HG02763 (cell line): ENCODE measurements at regions not wholly inside any gene's neighbourhood (a gene's known extent, or its start where the extent isn't known, plus 50 kb on each side); places are given as distances from the start of the nearest gene placed in this dataset.

Source experiments
- ATAC-seq: cut with Tn5 transposase; IDR thresholded peaks from one replicate; pipeline ENCODE4 v1.9.1; 2021; ENCODE audit warnings: mild to moderate bottlenecking, moderate library complexity; ENCODE audit not compliant: unreplicated experiment

GRCh38 chr7:116310141-116310540 lies 99.8 kb downstream of the TES start:
- no peak for ATAC-seq

- ATAC-seq = no peak
Measured at GRCh38 chr7:116311259-116311658, 100.9 kb downstream of the TES start.

GRCh38 chr7:116311816-116312471 lies 101.6 kb downstream of the TES start:
- ATAC-seq = no peak

- no peak for ATAC-seq
Measured at GRCh38 chr7:116315293-116315692, 105.0 kb downstream of the TES start.

DNA sequence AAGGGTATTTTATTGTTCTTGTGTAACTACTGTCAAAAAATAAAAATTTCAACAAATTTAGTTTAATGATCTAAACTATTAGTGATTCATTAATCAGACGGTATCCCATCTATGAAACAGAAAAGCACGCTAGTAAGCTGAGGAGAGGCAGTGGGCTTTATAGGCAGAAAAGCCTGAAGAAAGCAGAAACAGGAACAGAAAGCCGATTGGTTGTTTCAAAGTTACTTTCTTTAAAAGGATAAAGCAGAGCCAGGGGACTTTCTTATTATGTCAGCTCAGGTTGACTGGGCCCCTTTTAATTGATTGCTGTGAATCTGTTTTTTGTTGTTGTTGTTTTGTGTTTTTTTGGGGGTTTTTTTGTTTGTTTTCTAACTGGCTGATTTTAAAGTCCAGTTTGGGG lies 105.5 kb downstream of the TES start:
- ATAC-seq = no peak

DNA sequence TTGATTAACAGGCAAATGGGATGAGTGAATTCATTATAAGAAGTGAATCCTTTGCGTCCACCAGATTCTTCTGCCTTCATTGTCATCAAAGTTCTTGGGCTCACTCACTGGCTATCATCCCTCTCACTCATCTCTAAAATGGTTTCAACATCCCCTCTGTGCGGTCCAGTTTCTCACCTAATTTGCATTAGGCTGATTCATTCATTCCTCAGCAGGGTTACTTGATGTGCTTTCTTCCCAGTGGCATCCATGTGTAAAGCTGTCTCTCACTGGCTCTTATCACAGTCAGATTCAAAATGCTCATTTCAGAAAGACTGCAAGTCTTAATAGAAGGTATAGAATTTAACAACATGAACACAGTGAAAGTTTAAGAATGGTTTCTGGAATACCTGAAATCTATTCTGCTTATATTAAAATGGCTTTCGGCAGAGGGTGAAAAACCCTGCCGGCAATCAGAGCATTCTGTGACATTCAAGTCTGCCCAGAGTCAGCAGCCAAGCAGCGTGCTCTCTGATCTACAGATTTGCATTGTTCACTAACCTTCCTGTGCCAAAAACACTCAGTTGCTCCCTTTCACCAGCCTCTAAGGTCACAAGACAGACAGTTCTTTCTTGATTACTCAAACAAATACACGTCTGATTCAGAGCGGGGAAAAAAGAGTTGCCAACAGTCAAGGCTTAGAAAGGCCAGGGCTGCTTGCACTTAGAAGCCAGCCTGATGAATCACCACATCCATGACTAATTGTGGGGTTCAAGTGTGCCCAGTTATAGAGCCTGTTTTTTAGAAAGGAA lies 106.7 kb downstream of the TES start:
- ATAC-seq = peak; percentile 85

DNA sequence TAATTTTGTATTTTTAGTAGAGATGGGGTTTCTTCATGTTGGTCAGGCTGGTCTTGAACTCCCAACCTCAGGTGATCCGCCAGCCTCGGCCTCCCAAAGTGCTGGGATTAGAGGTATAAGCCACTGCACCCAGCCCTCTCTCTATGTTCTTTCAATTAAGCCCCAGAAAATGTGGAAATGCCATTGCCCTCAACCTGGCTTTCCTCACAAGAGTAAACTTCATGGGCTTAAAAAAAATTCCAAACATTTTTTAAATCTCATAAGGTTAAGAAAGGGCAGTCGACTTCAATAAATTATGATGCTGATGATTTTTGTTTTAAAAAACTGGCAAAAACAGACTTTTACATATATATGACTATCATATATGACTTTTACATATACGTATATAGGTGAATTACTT lies 107.6 kb downstream of the TES start:
- ATAC-seq = no peak

GRCh38 chr7:116322541-116322940 lies 112.2 kb downstream of the TES start:
- no peak for ATAC-seq

GRCh38 chr7:116324582-116324981 lies 114.2 kb downstream of the TES start:
- ATAC-seq = no peak

- ATAC-seq = no peak
Measured at GRCh38 chr7:116325517-116325916, 115.2 kb downstream of the TES start.

GRCh38 chr7:116327135-116327534 lies 116.8 kb downstream of the TES start:
- ATAC-seq = no peak

- ATAC-seq = no peak
Measured at GRCh38 chr7:116327752-116328151, 117.4 kb downstream of the TES start.

GRCh38 chr7:116328161-116328560 lies 117.8 kb downstream of the TES start:
- no peak for ATAC-seq

- no peak for ATAC-seq
Measured at GRCh38 chr7:116329686-116330503, 119.6 kb downstream of the TES start.

- ATAC-seq = no peak
Measured at GRCh38 chr7:116331020-116331419, 120.7 kb downstream of the TES start.

GRCh38 chr7:116332766-116333165 lies 122.4 kb downstream of the TES start:
- no peak for ATAC-seq

GRCh38 chr7:116334555-116334954 lies 124.2 kb downstream of the TES start:
- ATAC-seq = no peak

GRCh38 chr7:116337018-116337417 lies 126.7 kb downstream of the TES start:
- ATAC-seq = no peak

DNA sequence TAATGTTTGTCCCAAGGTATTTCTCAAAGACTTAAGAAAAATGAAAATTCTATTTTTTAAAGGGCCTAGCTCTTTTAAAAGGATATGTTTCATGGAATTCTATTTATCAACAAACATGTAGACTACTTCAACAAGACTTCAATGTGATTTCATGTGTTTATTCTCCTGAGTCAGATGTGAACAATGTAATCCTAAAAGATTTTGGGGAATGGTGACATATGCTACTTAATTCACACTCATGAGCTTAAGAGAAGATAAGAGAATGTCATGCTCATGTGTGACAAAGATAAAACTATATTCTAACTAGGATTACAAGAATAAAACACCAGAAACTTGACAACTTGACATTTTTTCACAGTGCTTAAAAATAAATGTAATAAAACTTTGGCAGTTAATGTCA lies 127.5 kb downstream of the TES start:
- ATAC-seq = no peak

GRCh38 chr7:116339564-116339963 lies 129.2 kb downstream of the TES start:
- no peak for ATAC-seq

GRCh38 chr7:116340201-116340847 lies 130.0 kb downstream of the TES start:
- no peak for ATAC-seq
